Fibroblast of lung (primary cell): ENCODE measurements at regions not wholly inside any gene's neighbourhood (a gene's known extent, or its start where the extent isn't known, plus 50 kb on each side); places are given as distances from the start of the nearest gene placed in this dataset.
"Not testable (repeated sequence)": the region's sequence is repeated elsewhere in the genome, so short reads cannot be mapped to it uniquely, and the experiment has no call there.

Source experiments
- DNase-seq, 2 donors: peaks; one replicate each; pipeline versions ENCODE4 v3.0.0 to v3.0.0-alpha.2; 2010; ENCODE audit warnings: low read depth in 2 of 2
- H2AFZ ChIP-seq: 2 replicates; pipeline ENCODE4 v1.5.1; 2012; ENCODE audit warnings: low read length, control low read depth, inconsistent platforms
- H3K27ac ChIP-seq: 2 replicates; pipeline ENCODE4 v1.5.1; 2011; ENCODE audit warnings: low read length, control low read depth; ENCODE audit not compliant: insufficient read depth
- H3K27me3 ChIP-seq: 2 replicates; pipeline ENCODE4 v1.5.1; 2011; ENCODE audit warnings: mild to moderate bottlenecking, low read length; ENCODE audit not compliant: control insufficient read depth, insufficient read depth
- H3K36me3 ChIP-seq: 2 replicates; pipeline ENCODE4 v1.5.1; 2011; ENCODE audit warnings: low read length; ENCODE audit not compliant: control insufficient read depth, insufficient read depth
- H3K4me1 ChIP-seq: 2 replicates; pipeline ENCODE4 v1.5.1; 2011; ENCODE audit warnings: low read length; ENCODE audit not compliant: control insufficient read depth, insufficient read depth; ENCODE audit errors: extremely low read depth
- H3K4me2 ChIP-seq: 2 replicates; pipeline ENCODE4 v1.5.1; 2011; ENCODE audit warnings: low read length, control low read depth; ENCODE audit not compliant: insufficient read depth; ENCODE audit errors: extremely low read depth
- H3K4me3 ChIP-seq, 4 experiments: fragments of 200-600 bp in 1 of 4; sonication (generic) in 1 of 4; replicated peaks in 1 of 4; 2 replicates each; pipeline ENCODE4 v1.5.1; 2011 to 2016; ENCODE audit warnings: low read length in 4 of 4, low read depth in 3 of 4, mild to moderate bottlenecking in 3 of 4, control low read depth in 2 of 4, inconsistent platforms in 1 of 4, mixed read lengths in 1 of 4; ENCODE audit not compliant: insufficient read depth in 1 of 4; ENCODE audit errors: control extremely low read depth in 1 of 4
- H3K79me2 ChIP-seq: 2 replicates; pipeline ENCODE4 v1.5.1; 2012; ENCODE audit warnings: mild to moderate bottlenecking, low read length, inconsistent platforms; ENCODE audit not compliant: control insufficient read depth, insufficient read depth
- H3K9ac ChIP-seq: 2 replicates; pipeline ENCODE4 v1.5.1; 2011; ENCODE audit warnings: mild to moderate bottlenecking, low read length, control low read depth; ENCODE audit not compliant: insufficient read depth
- H3K9me3 ChIP-seq: 2 replicates; pipeline ENCODE4 v1.5.1; 2012; ENCODE audit warnings: low read depth, low read length; ENCODE audit not compliant: control insufficient read depth, insufficient read depth
- H4K20me1 ChIP-seq: 2 replicates; pipeline ENCODE4 v1.5.1; 2011; ENCODE audit warnings: low read length; ENCODE audit not compliant: control insufficient read depth, insufficient read depth; ENCODE audit errors: extremely low read depth
- EZH2 ChIP-seq: IDR thresholded peaks from 2 replicates; pipeline ENCODE4 v1.5.1; 2012; ENCODE audit warnings: low read length, control low read depth, mild to moderate bottlenecking; ENCODE audit errors: missing control alignments
- TF ChIP-seq, protein P1 (sequence below), 2 donors: IDR thresholded peaks in 1 of 2; conservative IDR thresholded peaks in 1 of 2; 1 replicate in 1 of 2; 2 replicates in 1 of 2; pipeline ENCODE4 v1.5.1; 2011 to 2012; ENCODE audit warnings: low read length in 2 of 2, control low read depth in 1 of 2, inconsistent platforms in 1 of 2, low read depth in 1 of 2, mild to moderate bottlenecking in 1 of 2

DNA sequence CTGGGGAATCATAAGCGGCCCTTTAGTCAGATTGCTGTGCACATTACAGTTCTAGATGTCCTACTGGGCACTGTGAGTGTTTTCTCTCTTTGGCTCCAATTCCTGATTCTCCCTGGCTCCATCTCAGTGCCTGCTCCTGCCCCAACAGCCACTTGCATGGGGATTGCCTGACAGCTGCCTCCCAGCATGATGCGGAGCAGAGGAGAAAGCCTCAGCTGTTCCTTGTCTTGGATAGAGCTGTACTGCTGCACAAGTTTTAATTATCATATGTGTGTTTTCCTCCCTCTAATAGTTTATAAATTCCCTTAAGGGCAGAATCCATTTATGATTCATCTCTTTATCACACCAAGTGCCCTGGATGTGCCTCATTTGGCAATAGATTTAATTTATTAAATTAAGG, 285.8 kb upstream of the COBL start:
- Histone ChIP-seq H3K4me3 (no peak overlapping the region), H2AFZ (no peak overlapping the region), H3K27me3 (no peaks in the 10 kb centered on the region), H3K9ac (no peak overlapping the region), H3K4me1 (no peaks in the 10 kb centered on the region), H4K20me1 (no peaks in the 10 kb centered on the region), H3K36me3 (no peaks in the 10 kb centered on the region), H3K79me2 (no peaks in the 10 kb centered on the region), H3K4me2 (no peak overlapping the region), H3K27ac (no peak overlapping the region), H3K9me3 (no peaks in the 10 kb centered on the region)
- DNase-seq = no peak
- no peak for TF ChIP-seq EZH2
- TF ChIP-seq, protein P1, sequence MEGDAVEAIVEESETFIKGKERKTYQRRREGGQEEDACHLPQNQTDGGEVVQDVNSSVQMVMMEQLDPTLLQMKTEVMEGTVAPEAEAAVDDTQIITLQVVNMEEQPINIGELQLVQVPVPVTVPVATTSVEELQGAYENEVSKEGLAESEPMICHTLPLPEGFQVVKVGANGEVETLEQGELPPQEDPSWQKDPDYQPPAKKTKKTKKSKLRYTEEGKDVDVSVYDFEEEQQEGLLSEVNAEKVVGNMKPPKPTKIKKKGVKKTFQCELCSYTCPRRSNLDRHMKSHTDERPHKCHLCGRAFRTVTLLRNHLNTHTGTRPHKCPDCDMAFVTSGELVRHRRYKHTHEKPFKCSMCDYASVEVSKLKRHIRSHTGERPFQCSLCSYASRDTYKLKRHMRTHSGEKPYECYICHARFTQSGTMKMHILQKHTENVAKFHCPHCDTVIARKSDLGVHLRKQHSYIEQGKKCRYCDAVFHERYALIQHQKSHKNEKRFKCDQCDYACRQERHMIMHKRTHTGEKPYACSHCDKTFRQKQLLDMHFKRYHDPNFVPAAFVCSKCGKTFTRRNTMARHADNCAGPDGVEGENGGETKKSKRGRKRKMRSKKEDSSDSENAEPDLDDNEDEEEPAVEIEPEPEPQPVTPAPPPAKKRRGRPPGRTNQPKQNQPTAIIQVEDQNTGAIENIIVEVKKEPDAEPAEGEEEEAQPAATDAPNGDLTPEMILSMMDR (conservative IDR thresholded peaks at IDR 0.05 in 1 of 2, IDR thresholded peaks at IDR 0.05 in 1 of 2; ENCODE audit: low read depth in 1 of 2, low read length in 2 of 2) = no peak

DNA sequence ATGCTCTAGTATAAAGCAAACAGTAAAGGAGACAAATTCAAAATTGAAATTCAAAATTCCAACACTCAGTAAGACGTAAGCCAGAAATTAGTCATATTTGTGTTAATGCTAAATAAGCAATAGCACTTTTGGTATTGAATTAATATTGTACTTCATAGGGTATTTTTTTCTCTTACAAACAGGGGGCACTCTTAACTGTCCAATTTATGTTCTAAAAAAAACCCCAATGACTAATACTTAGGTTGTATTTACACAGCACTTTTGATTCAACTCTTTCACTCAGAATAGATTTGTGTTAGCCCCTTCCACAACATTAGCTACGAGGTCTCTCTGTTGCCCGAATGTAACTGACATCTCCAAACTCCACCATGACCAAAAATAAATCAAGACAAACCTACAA, 284.9 kb upstream of the COBL start:
- Histone ChIP-seq H3K9ac (no peak overlapping the region), H2AFZ (no peak overlapping the region), H3K79me2 (no peaks in the 10 kb centered on the region), H3K4me3 (no peak overlapping the region), H3K4me2 (no peak overlapping the region), H4K20me1 (no peaks in the 10 kb centered on the region), H3K4me1 (no peaks in the 10 kb centered on the region), H3K9me3 (no peaks in the 10 kb centered on the region), H3K27ac (no peak overlapping the region), H3K36me3 (no peaks in the 10 kb centered on the region), H3K27me3 (no peaks in the 10 kb centered on the region)
- DNase-seq = no peak
- TF ChIP-seq, protein P1 (conservative IDR thresholded peaks at IDR 0.05 in 1 of 2, IDR thresholded peaks at IDR 0.05 in 1 of 2; ENCODE audit: low read depth in 1 of 2, low read length in 2 of 2) = no peak
- no peak for TF ChIP-seq EZH2

DNA sequence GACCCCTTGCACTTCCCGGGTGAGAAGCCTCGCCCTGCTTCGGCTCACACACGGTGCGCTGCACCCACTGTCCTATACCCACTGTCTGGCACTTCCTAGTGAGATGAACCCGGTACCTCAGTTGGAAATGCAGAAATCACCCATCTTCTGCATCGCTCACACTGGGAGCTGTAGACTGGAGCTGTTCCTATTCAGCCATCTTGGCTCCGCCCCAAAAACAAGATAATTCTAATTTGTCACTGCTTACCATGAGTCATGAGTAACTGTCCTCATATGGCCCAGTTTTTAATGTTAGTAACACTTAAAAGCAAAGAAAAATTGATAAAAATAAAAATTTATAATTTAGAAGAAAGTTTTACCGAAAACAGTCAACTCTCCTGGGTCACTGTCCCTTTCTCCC, 283.3 kb upstream of the COBL start:
- H2AFZ ChIP-seq, H3K27ac ChIP-seq, H3K9ac ChIP-seq, H4K20me1 ChIP-seq, H3K27me3 ChIP-seq, H3K36me3 ChIP-seq, H3K4me3 ChIP-seq, H3K4me1 ChIP-seq, H3K79me2 ChIP-seq, DNase-seq, H3K4me2 ChIP-seq, H3K9me3 ChIP-seq: not testable (repeated sequence)

DNA sequence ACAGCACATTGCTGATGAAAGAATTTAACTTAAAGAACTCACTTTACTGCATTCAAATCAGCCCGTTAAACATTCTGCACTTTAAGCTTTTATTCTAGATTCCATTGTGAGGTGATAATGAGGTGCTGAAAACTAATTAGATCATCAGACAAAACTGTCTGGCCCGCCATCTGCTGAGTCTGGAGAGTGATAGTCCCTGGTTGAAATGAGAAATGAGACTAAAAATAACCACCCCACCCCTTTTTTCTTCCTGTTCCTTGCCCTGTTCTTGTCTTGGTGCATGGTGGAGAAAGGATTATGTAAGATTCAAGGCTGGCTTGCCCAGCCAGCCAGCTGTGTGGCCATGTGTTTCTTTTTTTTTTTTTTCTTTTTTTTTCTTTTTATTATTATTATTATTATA, 277.0 kb upstream of the COBL start:
- H3K27me3 ChIP-seq = no peaks in the 10 kb centered on the region
- no peak overlapping the region for H3K4me3 ChIP-seq
- H2AFZ ChIP-seq = no peak overlapping the region
- TF ChIP-seq, protein P1 (conservative IDR thresholded peaks at IDR 0.05 in 1 of 2, IDR thresholded peaks at IDR 0.05 in 1 of 2; ENCODE audit: low read depth in 1 of 2, low read length in 2 of 2) = no peak
- TF ChIP-seq EZH2 = no peak
- H3K4me2 ChIP-seq = no peak overlapping the region
- DNase-seq = no peak
- H3K9me3 ChIP-seq = no peaks in the 10 kb centered on the region
- no peak overlapping the region for H3K27ac ChIP-seq
- H3K4me1 ChIP-seq = no peaks in the 10 kb centered on the region
- no peaks in the 10 kb centered on the region for H4K20me1 ChIP-seq
- no peak overlapping the region for H3K9ac ChIP-seq
- H3K36me3 ChIP-seq = no peaks in the 10 kb centered on the region
- no peaks in the 10 kb centered on the region for H3K79me2 ChIP-seq
